Endodermal cell (in vitro differentiated cells): ENCODE measurements at regions not wholly inside any gene's neighbourhood (a gene's known extent, or its start where the extent isn't known, plus 50 kb on each side); places are given as distances from the start of the nearest gene placed in this dataset.

Source experiments
- DNase-seq: peaks from one replicate; pipeline ENCODE4 v3.0.0-alpha.2; 2017
- H3K27ac ChIP-seq: 2 replicates; pipeline ENCODE4 v1.5.1; 2013; ENCODE audit warnings: mild to moderate bottlenecking, low read depth, low read length, moderate library complexity
- H3K27me3 ChIP-seq: 2 replicates; pipeline ENCODE4 v1.6.1; 2013; ENCODE audit warnings: mild to moderate bottlenecking, low read length, moderate library complexity; ENCODE audit not compliant: insufficient read depth, control insufficient read depth, poor library complexity, severe bottlenecking
- H3K36me3 ChIP-seq: 2 replicates; pipeline ENCODE4 v1.7.0; 2013; ENCODE audit warnings: mild to moderate bottlenecking, low read length, moderate library complexity; ENCODE audit not compliant: control insufficient read depth, insufficient read depth
- H3K4me1 ChIP-seq: one replicate; pipeline ENCODE4 v1.7.0; 2013; ENCODE audit warnings: low read length; ENCODE audit not compliant: control insufficient read depth, insufficient read depth
- H3K4me3 ChIP-seq: 2 replicates; pipeline ENCODE4 v1.5.1; 2013; ENCODE audit warnings: mild to moderate bottlenecking, low read length, moderate library complexity
- H3K9ac ChIP-seq: 2 replicates; pipeline ENCODE4 v1.6.1; 2013; ENCODE audit warnings: mild to moderate bottlenecking, low read length, moderate library complexity; ENCODE audit not compliant: poor library complexity, severe bottlenecking; ENCODE audit errors: extremely low read depth
- H3K9me3 ChIP-seq: 2 replicates; pipeline ENCODE4 v1.6.1; 2013; ENCODE audit warnings: mild to moderate bottlenecking, low read length, moderate library complexity; ENCODE audit not compliant: control insufficient read depth
- H3K27ac Mint-ChIP-seq: 2 replicates; pipeline ENCODE4 v1.8.0; 2020; ENCODE audit warnings: mixed read lengths
- H3K27me3 Mint-ChIP-seq: 2 replicates; pipeline ENCODE4 v1.8.0; 2021; ENCODE audit warnings: mild to moderate bottlenecking, mixed read lengths; ENCODE audit not compliant: insufficient read depth
- H3K36me3 Mint-ChIP-seq: 2 replicates; pipeline ENCODE4 v1.8.0; 2020; ENCODE audit warnings: low read depth, mixed read lengths
- H3K4me1 Mint-ChIP-seq: 2 replicates; pipeline ENCODE4 v1.8.0; 2020; ENCODE audit warnings: mixed read lengths
- H3K4me3 Mint-ChIP-seq: 2 replicates; pipeline ENCODE4 v1.8.0; 2020; ENCODE audit warnings: mild to moderate bottlenecking, moderate library complexity, mixed read lengths
- H3K9me3 Mint-ChIP-seq: 2 replicates; pipeline ENCODE4 v1.8.0; 2020; ENCODE audit warnings: mild to moderate bottlenecking, mixed read lengths
- CTCF ChIP-seq: fragments of 200-600 bp; sonication (generic); conservative IDR thresholded peaks from 2 replicates; pipeline ENCODE4 v1.5.0; 2021; ENCODE audit warnings: antibody characterized with exemption, mild to moderate bottlenecking
- WGBS, 2 experiments: methylation state at CpG; one replicate each; pipeline versions ENCODE4 v1.1.5 to v1.1.7; 2013; ENCODE audit warnings: missing lambda C conversion rate in 2 of 2, mixed read lengths in 1 of 2; ENCODE audit not compliant: insufficient coverage in 1 of 2, insufficient read length in 1 of 2; 5-methylcytosine and 5-hydroxymethylcytosine counted together

- H3K9me3 Mint-ChIP-seq = no peaks in the 10 kb centered on the region
- 89 to 90% methylated on average over 6 to 7 of the region's 7 CpGs for WGBS, 2 experiments
- Histone ChIP-seq H3K9me3 (no peaks in the 10 kb centered on the region), H3K4me1 (no peaks in the 10 kb centered on the region), H3K9ac (no peak overlapping the region), H3K36me3 (no peaks in the 10 kb centered on the region), H3K27ac (no peak overlapping the region), H3K4me3 (no peak overlapping the region), H3K27me3 (no peaks in the 10 kb centered on the region)
- peaks cover 3% of the 10 kb centered on the region for H3K4me1 Mint-ChIP-seq
- no peak overlapping the region for H3K27ac Mint-ChIP-seq
- no peaks in the 10 kb centered on the region for H3K36me3 Mint-ChIP-seq
- H3K27me3 Mint-ChIP-seq = peaks cover 2% of the 10 kb centered on the region
- H3K4me3 Mint-ChIP-seq = no peak overlapping the region
- TF ChIP-seq CTCF = no peak
- DNase-seq = no peak
Measured at GRCh38 chr10:128851726-128852125, 615.3 kb upstream of the MGMT start.

GRCh38 chr10:128852449-128852848, 614.6 kb upstream of the MGMT start:
- H3K4me3 Mint-ChIP-seq = no peak overlapping the region
- no peaks in the 10 kb centered on the region for H3K36me3 Mint-ChIP-seq
- Histone ChIP-seq H3K9me3 (no peaks in the 10 kb centered on the region), H3K4me1 (no peaks in the 10 kb centered on the region), H3K36me3 (no peaks in the 10 kb centered on the region), H3K27ac (no peak overlapping the region), H3K27me3 (no peaks in the 10 kb centered on the region), H3K9ac (no peak overlapping the region), H3K4me3 (no peak overlapping the region)
- peaks cover 3% of the 10 kb centered on the region for H3K4me1 Mint-ChIP-seq
- H3K27me3 Mint-ChIP-seq = peaks cover 2% of the 10 kb centered on the region
- TF ChIP-seq CTCF = no peak
- H3K9me3 Mint-ChIP-seq = no peaks in the 10 kb centered on the region
- H3K27ac Mint-ChIP-seq = no peak overlapping the region
- WGBS, 2 experiments = 95 to 100% methylated on average over 8 to 11 of the region's 11 CpGs
- DNase-seq = no peak

- H3K9me3 Mint-ChIP-seq = no peaks in the 10 kb centered on the region
- no peaks in the 10 kb centered on the region for H3K4me1 ChIP-seq
- H3K9ac ChIP-seq = no peak overlapping the region
- H3K36me3 Mint-ChIP-seq = no peaks in the 10 kb centered on the region
- H3K27ac Mint-ChIP-seq = no peak overlapping the region
- no peak for TF ChIP-seq CTCF
- H3K27ac ChIP-seq = no peak overlapping the region
- WGBS, 2 experiments = 90 to 93% methylated on average over 4 to 6 of the region's 6 CpGs
- DNase-seq = no peak
- H3K4me3 Mint-ChIP-seq = no peak overlapping the region
- no peaks in the 10 kb centered on the region for H3K36me3 ChIP-seq
- H3K4me1 Mint-ChIP-seq = peaks cover 3% of the 10 kb centered on the region
- no peaks in the 10 kb centered on the region for H3K27me3 ChIP-seq
- H3K9me3 ChIP-seq = no peaks in the 10 kb centered on the region
- H3K27me3 Mint-ChIP-seq = peaks cover 2% of the 10 kb centered on the region
- H3K4me3 ChIP-seq = no peak overlapping the region
Measured at GRCh38 chr10:128852902-128853301, 614.1 kb upstream of the MGMT start.
